Aorta (tissue), 5 donors: ENCODE measurements at regions not wholly inside any gene's neighbourhood (a gene's known extent, or its start where the extent isn't known, plus 50 kb on each side); places are given as distances from the start of the nearest gene placed in this dataset.
"Not testable (repeated sequence)": the region's sequence is repeated elsewhere in the genome, so short reads cannot be mapped to it uniquely, and the experiment has no call there.

Experiments used
- ATAC-seq: fragments of 200-7000 bp; cut with Tn5 transposase; one replicate; pipeline ENCODE4 v1.9.1; 2022; ENCODE audit warnings: moderate library complexity; ENCODE audit not compliant: low FRiP score
- DNase-seq, 2 donors: peaks; one replicate each; pipeline ENCODE4 v3.0.0-alpha.2; 2020
- H3K27ac ChIP-seq, 2 donors: one replicate each; pipeline ENCODE4 v1.5.1; 2013; ENCODE audit warnings: low read length in 2 of 2, mild to moderate bottlenecking in 2 of 2, moderate library complexity in 2 of 2, control low read depth in 1 of 2, inconsistent platforms in 1 of 2, low read depth in 1 of 2
- H3K27me3 ChIP-seq, 2 donors: one replicate each; pipeline ENCODE4 v1.6.1; 2013; ENCODE audit warnings: control low read depth in 1 of 2, low read length in 1 of 2, mild to moderate bottlenecking in 1 of 2, moderate library complexity in 1 of 2; ENCODE audit not compliant: insufficient read depth in 2 of 2, control insufficient read depth in 1 of 2
- H3K36me3 ChIP-seq, 2 donors: one replicate each; pipeline ENCODE4 v1.6.1; 2013; ENCODE audit warnings: control low read depth in 1 of 2, low read length in 1 of 2, mild to moderate bottlenecking in 1 of 2; ENCODE audit not compliant: insufficient read depth in 2 of 2, control insufficient read depth in 1 of 2
- H3K4me1 ChIP-seq, 2 donors: one replicate each; pipeline ENCODE4 v1.6.1; 2013; ENCODE audit warnings: low read length in 2 of 2, control low read depth in 1 of 2, mild to moderate bottlenecking in 1 of 2, moderate library complexity in 1 of 2; ENCODE audit not compliant: insufficient read depth in 2 of 2, control insufficient read depth in 1 of 2
- H3K4me3 ChIP-seq, 2 donors: one replicate each; pipeline ENCODE4 v1.5.1; 2013; ENCODE audit warnings: low read length in 2 of 2, control low read depth in 1 of 2, mild to moderate bottlenecking in 1 of 2
- H3K9me3 ChIP-seq: one replicate; pipeline ENCODE4 v1.6.1; 2013; ENCODE audit warnings: mild to moderate bottlenecking, low read length; ENCODE audit not compliant: control insufficient read depth
- WGBS, 2 donors: extraction: QIAGEN DNeasy Blood & Tissue Kit; methylation state at CpG; one replicate each; pipeline ENCODE4 v1.1.7; 2013; 5-methylcytosine and 5-hydroxymethylcytosine counted together
- intact Hi-C, 2 donors: fragments of 100-400 bp; cut with DNase I; formaldehyde crosslinking; loops; one replicate each; pipeline versions ENCODE4 v1.14.2 to v1.15.0; 2022
- donor health status: healthy with polysubstance abuse.
- donor health status: Bipolar disorder and iron deficiency.
- donor health status: DM: no; HTN: no; CAD: no.
- donor health status: DM: no; HTN: no; CAD: no.
- donor health status: DM: yes; HTN: yes; CAD: no.

- H3K27ac ChIP-seq, H3K4me1 ChIP-seq, DNase-seq, H3K36me3 ChIP-seq, intact Hi-C loops, H3K4me3 ChIP-seq, H3K9me3 ChIP-seq, ATAC-seq, H3K27me3 ChIP-seq: not testable (repeated sequence)
- 83 to 85% methylated on average over 6 of the region's 6 CpGs for WGBS, 2 donors
These were observed 215.1 kb downstream of the UQCRFS1 start for GRCh38 chr19:28997866-28998265.

DNA sequence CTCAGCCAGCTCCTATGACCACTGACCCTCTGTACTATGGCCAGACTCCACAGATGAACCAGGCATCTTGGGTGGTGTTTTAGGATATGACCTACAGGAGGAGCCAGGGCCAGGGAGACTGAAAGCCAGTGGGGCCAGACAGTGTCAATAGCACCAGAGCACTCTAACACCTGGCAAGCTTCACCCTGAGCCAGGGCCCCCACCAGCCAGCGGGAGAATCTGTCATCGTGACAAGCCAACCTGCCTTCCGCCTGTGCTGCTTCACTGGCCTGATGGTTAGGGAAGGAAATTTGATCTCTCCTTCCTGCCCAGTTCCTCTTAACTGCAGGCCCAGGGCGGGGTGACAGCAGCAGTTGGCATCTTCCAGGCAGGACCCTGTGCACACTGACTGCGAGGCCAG, 222.4 kb downstream of the UQCRFS1 start:
- no peak overlapping the region for H3K4me3 ChIP-seq
- H3K4me1 ChIP-seq = no peaks in the 10 kb centered on the region
- no peaks in the 10 kb centered on the region for H3K27me3 ChIP-seq
- no peak overlapping the region for H3K27ac ChIP-seq
- 52 to 54% methylated on average over 5 of the region's 5 CpGs for WGBS, 2 donors
- ATAC-seq = no peak
- peak in 1 of 2 donors; percentile 39 for DNase-seq
- H3K36me3 ChIP-seq = no peaks in the 10 kb centered on the region
- peaks cover 4% of the 10 kb centered on the region for H3K9me3 ChIP-seq
- intact Hi-C loops = no loop called here

GRCh38 chr19:28989739-28990138, 223.2 kb downstream of the UQCRFS1 start:
- Histone ChIP-seq H3K36me3 (no peaks in the 10 kb centered on the region), H3K4me3 (no peak overlapping the region), H3K9me3 (peaks cover 4% of the 10 kb centered on the region), H3K27me3 (no peaks in the 10 kb centered on the region), H3K27ac (no peak overlapping the region), H3K4me1 (no peaks in the 10 kb centered on the region)
- DNase-seq = no peak
- ATAC-seq = no peak
- 71 to 75% methylated on average over 6 of the region's 6 CpGs for WGBS, 2 donors
- intact Hi-C loops = no loop called here

DNA sequence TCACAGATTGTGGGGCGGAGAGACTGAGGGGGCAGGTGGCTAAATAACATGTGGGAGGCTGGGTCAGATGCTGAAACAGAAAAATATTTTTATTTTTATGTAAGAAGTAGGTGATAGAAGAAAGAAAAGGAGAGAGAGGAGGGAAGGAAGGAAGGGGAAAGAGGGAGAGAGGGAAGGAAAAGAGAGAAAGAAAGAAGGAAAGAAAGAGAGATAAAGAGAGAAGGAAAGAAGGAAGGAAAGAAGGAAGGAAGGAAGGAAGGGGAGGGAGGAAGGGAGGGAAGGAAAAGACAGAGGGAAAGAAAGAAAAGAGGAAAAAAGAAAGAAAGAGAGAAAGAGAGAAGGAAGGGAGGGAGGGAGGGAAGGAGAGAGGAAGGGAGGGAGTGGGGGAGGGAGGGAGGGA, 224.9 kb downstream of the UQCRFS1 start:
- WGBS, 2 donors = 95 to 97% methylated on average over 1 of the region's 1 CpG
- ATAC-seq = no peak
- DNase-seq = no peak
- H3K4me3 ChIP-seq = no peak overlapping the region
- intact Hi-C loops = no loop called here
- no peaks in the 10 kb centered on the region for H3K9me3 ChIP-seq
- H3K4me1 ChIP-seq = no peaks in the 10 kb centered on the region
- H3K36me3 ChIP-seq = no peaks in the 10 kb centered on the region
- H3K27me3 ChIP-seq = peaks cover 0 to 2% of the 10 kb centered on the region in 2 donors
- no peak overlapping the region for H3K27ac ChIP-seq

DNA sequence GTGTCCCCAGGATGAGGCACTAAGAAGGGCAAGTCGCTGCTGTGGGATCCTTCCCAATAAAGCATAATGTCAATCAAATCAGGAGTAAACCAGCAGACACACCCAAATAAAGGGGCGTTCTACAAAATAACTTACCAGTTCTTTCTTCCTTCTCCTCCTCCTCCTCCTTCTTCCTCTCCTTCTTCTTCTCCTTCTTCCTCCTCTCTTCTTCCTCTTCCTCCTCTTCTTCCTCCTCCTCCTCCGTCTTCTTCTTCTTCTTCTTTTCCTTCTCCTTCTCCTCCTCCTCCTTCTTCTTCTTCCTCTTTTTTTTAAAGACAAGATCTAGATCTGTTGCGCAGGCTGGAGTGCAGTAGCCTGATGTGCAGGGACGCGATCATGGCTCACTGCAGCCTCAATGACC, 225.8 kb downstream of the UQCRFS1 start:
- ATAC-seq (no peak), DNase-seq (no peak)
- Histone ChIP-seq H3K27me3 (peaks cover 0 to 2% of the 10 kb centered on the region in 2 donors), H3K9me3 (no peaks in the 10 kb centered on the region), H3K4me3 (no peak overlapping the region), H3K27ac (no peak overlapping the region), H3K36me3 (no peaks in the 10 kb centered on the region), H3K4me1 (no peaks in the 10 kb centered on the region)
- 83 to 88% methylated on average over 6 of the region's 6 CpGs for WGBS, 2 donors
- intact Hi-C loops = no loop called here

GRCh38 chr19:28985201-28985600, 227.8 kb downstream of the UQCRFS1 start:
- Histone ChIP-seq H3K27ac (no peak overlapping the region), H3K4me3 (no peak overlapping the region), H3K4me1 (no peaks in the 10 kb centered on the region), H3K9me3 (no peaks in the 10 kb centered on the region), H3K36me3 (no peaks in the 10 kb centered on the region), H3K27me3 (peaks cover 0 to 2% of the 10 kb centered on the region in 2 donors)
- no peak for ATAC-seq
- DNase-seq = no peak
- WGBS, 2 donors = 64 to 66% methylated on average over 8 of the region's 8 CpGs
- intact Hi-C loops = no loop called here

- intact Hi-C loops = no loop called here
- no peak overlapping the region for H3K27ac ChIP-seq
- H3K36me3 ChIP-seq = no peaks in the 10 kb centered on the region
- H3K4me1 ChIP-seq = no peaks in the 10 kb centered on the region
- H3K4me3 ChIP-seq = no peak overlapping the region
- no peak for DNase-seq
- no peaks in the 10 kb centered on the region for H3K9me3 ChIP-seq
- 92 to 95% methylated on average over 4 of the region's 4 CpGs for WGBS, 2 donors
- H3K27me3 ChIP-seq = peaks cover 0 to 2% of the 10 kb centered on the region in 2 donors
- ATAC-seq = no peak
These were observed 228.6 kb downstream of the UQCRFS1 start for GRCh38 chr19:28984315-28984714.

GRCh38 chr19:28983430-28983829, 229.5 kb downstream of the UQCRFS1 start:
- Histone ChIP-seq H3K36me3 (no peaks in the 10 kb centered on the region), H3K27ac (no peak overlapping the region), H3K4me3 (no peak overlapping the region), H3K4me1 (no peaks in the 10 kb centered on the region), H3K9me3 (no peaks in the 10 kb centered on the region), H3K27me3 (peaks cover 0 to 2% of the 10 kb centered on the region in 2 donors)
- ATAC-seq (no peak), DNase-seq (no peak)
- intact Hi-C loops = no loop called here
- 90 to 93% methylated on average over 6 of the region's 6 CpGs for WGBS, 2 donors

GRCh38 chr19:28981994-28982393, 231.0 kb downstream of the UQCRFS1 start:
- DNase-seq = no peak
- no peak for ATAC-seq
- Histone ChIP-seq H3K27ac (no peak overlapping the region), H3K4me1 (no peaks in the 10 kb centered on the region), H3K27me3 (peaks cover 0 to 2% of the 10 kb centered on the region in 2 donors), H3K4me3 (no peak overlapping the region), H3K9me3 (no peaks in the 10 kb centered on the region), H3K36me3 (no peaks in the 10 kb centered on the region)
- intact Hi-C loops = no loop called here
- 81 to 83% methylated on average over 2 of the region's 2 CpGs for WGBS, 2 donors
